PC-9 (cell line): ENCODE measurements at regions not wholly inside any gene's neighbourhood (a gene's known extent, or its start where the extent isn't known, plus 50 kb on each side); places are given as distances from the start of the nearest gene placed in this dataset.

Experiments
- EZH2 ChIP-seq: fragments of 200-600 bp; sonication (generic); IDR thresholded peaks from 2 replicates; pipeline ENCODE4 v1.8.0; 2017; ENCODE audit warnings: antibody characterized with exemption, low read depth
- TF ChIP-seq, protein P1 (sequence below): fragments of 200-600 bp; sonication (generic); conservative IDR thresholded peaks from 2 replicates; pipeline ENCODE4 v1.6.1; 2017; ENCODE audit warnings: mixed run types, antibody characterized with exemption, mild to moderate bottlenecking, moderate library complexity

DNA sequence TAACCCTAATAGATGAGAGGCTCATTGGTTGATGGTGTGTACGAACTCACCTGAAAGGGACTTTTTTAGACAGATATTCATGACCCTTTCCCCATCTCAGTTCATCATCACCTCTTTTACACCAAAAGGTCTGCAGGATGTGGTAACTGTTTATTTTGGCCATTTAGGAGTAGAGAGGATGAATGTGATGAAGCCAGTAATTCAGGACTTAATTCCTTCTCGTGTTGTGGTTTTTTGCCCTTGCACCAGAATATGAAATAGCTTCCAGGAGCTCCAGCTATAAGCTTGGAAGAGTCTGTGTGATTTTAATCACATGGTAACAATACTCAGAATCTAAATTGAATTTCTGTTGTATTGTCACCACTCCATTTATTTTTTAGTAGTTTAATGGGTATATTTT lies 189.4 kb upstream of the KCTD3 start:
- TF ChIP-seq EZH2 = no peak
- TF ChIP-seq, protein P1, sequence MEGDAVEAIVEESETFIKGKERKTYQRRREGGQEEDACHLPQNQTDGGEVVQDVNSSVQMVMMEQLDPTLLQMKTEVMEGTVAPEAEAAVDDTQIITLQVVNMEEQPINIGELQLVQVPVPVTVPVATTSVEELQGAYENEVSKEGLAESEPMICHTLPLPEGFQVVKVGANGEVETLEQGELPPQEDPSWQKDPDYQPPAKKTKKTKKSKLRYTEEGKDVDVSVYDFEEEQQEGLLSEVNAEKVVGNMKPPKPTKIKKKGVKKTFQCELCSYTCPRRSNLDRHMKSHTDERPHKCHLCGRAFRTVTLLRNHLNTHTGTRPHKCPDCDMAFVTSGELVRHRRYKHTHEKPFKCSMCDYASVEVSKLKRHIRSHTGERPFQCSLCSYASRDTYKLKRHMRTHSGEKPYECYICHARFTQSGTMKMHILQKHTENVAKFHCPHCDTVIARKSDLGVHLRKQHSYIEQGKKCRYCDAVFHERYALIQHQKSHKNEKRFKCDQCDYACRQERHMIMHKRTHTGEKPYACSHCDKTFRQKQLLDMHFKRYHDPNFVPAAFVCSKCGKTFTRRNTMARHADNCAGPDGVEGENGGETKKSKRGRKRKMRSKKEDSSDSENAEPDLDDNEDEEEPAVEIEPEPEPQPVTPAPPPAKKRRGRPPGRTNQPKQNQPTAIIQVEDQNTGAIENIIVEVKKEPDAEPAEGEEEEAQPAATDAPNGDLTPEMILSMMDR = no peak
